ENCODE measurements at regions not wholly inside any gene's neighbourhood (a gene's known extent, or its start where the extent isn't known, plus 50 kb on each side); places are given as distances from the start of the nearest gene placed in this dataset.

- TF ChIP-seq CTCF (IDR thresholded peaks at IDR 0.05) (no peak), POLR2A (IDR thresholded peaks at IDR 0.05) (no peak)
Observed at GRCh38 chr5:18992264-18992663, 995.7 kb downstream of the CDH18 start.

Data from body of pancreas (tissue), 4 donors.